NOMO-1 treated with dmso at 0.1 percent for 144 hours (cell line): ENCODE measurements at regions not wholly inside any gene's neighbourhood (a gene's known extent, or its start where the extent isn't known, plus 50 kb on each side); places are given as distances from the start of the nearest gene placed in this dataset.
A peak's percentile ranks its signal among the peaks of the same experiment; 100 is the strongest.

Experiments
- DNase-seq: peaks from one replicate; lab custom pipeline; 2025; ENCODE audit not compliant: unreplicated experiment; lab: John Stamatoyannopoulos, UW

GRCh38 chr2:175475130-175475529, 293.6 kb upstream of the ATP5MC3 start:
- no peak for DNase-seq

GRCh38 chr2:175468431-175469098, 287.1 kb upstream of the ATP5MC3 start:
- DNase-seq: no peak

- DNase-seq: no peak
Measured at GRCh38 chr2:175465101-175465500, 283.6 kb upstream of the ATP5MC3 start.

DNA sequence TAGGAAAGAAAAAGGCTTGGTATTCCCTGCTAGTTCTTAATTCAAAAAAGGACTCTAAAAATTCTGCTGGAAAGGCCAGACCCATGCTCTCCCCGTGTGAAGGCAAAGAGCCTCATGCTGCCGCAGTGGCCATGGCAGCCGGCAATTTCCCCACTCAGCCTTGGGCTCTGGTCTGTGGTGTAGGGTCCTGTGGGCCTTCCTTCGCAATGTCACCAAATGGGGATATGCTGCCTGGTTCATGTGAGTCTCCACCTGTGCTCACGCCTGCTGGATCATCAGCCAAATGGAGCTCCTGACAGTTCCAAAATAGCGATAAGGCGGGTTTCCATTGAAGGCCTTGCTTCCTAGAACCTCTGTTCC, 282.8 kb upstream of the ATP5MC3 start:
- no peak for DNase-seq

GRCh38 chr2:175463589-175464310, 282.2 kb upstream of the ATP5MC3 start:
- peak; percentile 85 for DNase-seq

DNA sequence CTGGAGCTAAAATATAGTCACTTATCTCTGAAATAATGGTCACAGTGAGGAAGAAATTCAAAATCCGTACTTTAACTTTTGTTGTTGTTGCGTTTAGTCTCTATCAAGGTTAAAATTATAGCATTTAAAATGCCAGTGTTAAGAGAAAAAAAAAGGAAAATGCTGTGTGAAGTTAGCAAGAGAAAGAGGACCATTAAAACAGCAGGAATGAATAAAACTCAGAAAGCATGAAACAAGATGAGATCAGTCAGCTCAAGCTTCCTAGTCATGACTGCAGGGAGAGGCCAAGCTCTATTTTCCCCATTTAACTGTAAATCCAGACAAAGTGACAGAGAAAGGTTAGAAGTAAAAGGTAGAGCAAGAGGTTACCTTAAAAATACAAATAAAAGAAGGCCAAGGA, 281.7 kb upstream of the ATP5MC3 start:
- no peak for DNase-seq

DNA sequence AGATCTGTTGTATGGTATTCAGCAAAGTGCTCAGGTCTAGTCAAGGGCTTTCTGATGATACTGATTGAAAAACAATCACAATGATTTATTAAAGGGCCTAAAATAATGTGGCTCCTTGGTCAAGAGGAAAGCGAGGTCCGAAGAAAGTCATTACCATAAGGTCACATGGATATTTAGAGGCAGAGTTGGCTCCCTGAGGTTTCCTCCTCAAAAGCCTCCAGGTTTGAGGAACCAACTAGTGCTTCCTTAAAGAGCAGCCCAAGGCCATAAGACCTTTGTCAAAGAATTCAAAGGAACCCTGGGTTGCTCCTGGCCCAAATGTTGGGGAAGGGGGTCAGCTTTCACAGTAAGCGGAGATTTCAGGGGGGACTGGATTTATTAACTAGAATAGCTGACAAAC, 280.7 kb upstream of the ATP5MC3 start:
- no peak for DNase-seq

GRCh38 chr2:175461839-175462238, 280.3 kb upstream of the ATP5MC3 start:
- no peak for DNase-seq

DNA sequence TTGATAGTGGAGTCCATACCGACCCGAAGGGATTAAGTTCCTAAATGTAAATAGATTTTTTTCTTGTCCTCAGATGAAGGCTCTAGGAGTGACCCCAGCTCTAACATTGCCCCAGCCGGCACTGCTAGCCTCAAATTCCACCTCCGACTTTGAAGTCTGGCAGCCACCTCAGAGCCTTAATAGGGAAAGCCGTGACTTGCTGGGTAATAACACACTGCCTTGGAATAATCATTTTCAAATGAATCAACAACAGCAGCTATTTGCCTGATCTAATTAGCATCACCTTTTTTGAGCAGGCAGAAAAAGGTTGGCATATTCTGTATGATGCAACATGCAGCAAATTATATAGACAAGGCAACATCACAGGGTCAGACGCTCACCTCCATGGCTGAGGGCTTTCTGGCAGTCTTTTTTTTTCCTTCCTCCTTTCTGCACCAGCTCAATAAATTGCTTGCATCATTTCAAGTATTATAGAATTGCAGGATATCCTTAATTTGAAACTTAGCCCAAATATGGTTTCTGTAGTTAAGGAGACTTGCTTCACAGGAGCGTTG, 276.5 kb upstream of the ATP5MC3 start:
- peak; percentile 20 for DNase-seq

- DNase-seq: no peak
Measured at GRCh38 chr2:175454953-175455389, 273.5 kb upstream of the ATP5MC3 start.

- DNase-seq: no peak
Measured at GRCh38 chr2:175450029-175450760, 268.7 kb upstream of the ATP5MC3 start.

- DNase-seq: no peak
Measured at GRCh38 chr2:175449616-175450015, 268.1 kb upstream of the ATP5MC3 start.

DNA sequence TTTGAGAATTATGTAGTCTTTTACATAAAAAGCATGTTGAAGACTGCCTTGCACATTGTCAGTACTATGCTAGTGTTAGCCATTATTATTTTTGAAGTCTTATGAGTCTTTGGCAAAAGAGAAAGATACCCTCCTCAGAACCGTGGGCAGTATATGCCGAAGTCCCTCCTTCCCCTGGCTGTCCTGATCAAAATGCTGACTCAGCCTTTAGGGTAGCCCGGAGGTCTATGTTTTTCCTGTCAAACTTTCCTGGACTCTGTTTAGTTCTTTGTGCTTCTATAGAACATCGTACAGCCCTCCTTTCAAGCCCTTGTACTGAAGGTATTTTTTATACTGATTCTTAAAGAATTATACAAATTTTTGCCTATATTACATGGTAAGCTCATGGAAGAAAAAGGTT, 264.7 kb upstream of the ATP5MC3 start:
- DNase-seq: no peak

DNA sequence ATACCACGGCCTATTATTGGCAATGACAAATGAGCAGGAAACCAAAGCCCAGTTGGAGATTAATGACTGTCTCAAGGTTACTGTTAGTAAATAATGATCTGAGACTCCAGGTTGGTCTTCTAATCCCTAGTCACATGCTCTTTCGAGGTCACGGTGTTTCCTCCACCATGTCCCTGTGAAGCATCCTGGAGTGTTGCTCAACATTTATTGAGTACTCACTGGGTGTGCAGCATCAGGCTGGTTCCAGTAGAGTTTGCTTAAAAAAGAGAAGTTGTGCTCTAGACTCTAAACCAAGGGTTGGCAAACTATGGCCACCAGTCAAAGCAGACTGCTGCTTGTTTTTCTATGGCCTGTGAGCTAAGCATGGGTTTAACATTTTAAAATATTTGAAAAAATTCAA, 263.8 kb upstream of the ATP5MC3 start:
- peak; percentile 83 for DNase-seq

DNA sequence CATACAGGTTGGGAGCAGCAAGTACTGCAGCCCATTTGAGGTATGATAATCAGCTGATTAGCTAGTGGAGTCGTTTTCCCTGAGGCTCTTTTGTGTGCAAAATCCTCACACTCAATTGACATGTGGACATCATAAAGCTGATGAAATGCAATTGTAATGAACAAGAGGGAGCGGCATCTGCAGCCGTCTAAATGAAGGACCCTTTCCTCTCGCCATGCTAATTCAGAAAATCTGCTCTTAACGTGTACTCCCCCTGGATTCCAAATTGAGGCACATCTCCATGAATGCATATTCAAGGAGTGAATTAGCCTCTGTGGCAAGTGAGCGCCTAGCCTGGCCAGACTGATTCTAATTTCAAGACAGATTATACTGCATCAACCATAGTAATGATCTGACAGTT, 260.9 kb upstream of the ATP5MC3 start:
- no peak for DNase-seq

DNA sequence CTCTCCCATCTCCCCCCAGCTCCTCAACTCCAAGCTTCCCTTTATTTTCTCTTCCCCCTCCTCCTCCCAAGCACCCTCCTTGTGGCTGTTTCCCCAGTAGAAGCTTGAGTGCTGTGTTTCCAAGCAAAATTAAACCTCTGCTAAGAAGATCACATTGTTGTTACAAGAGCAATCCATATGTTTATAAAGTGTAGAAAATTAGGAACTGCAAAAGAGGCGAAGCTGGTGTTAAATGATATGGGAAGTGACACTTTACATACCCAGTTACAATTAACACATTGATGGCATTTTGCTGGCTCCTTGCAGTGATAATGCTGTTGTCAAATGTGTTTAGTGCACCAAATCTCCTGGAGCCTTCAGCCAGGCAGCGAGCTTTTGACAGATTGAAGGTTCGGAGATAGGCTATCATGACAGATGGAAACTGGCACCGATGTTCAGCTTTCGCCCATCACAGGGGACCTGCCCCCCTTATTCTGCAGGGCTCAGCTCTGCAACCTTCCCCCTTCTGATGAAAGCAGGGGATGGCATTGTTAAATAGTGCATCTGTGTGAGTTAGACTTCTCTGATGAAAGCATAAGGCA, 259.8 kb upstream of the ATP5MC3 start:
- DNase-seq: no peak

GRCh38 chr2:175439416-175439815, 257.9 kb upstream of the ATP5MC3 start:
- DNase-seq: no peak

DNA sequence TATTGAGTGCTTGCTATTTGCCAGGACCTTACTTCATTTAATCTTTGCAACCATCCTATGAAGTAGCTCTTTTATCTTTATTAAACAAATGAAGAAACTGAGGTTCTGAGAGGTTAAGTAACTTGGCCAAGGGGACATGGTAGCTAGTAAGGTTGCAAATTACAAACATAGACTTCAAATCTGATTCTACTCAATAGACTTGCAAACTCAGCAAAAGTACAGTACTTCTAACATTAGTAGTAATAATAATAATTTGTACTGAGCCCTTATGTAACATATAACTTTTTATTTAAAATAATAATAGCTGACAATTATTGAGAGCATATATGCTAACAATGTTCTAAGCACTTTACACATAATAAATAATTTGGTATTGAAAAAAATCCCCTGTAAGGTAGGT, 255.7 kb upstream of the ATP5MC3 start:
- no peak for DNase-seq

DNA sequence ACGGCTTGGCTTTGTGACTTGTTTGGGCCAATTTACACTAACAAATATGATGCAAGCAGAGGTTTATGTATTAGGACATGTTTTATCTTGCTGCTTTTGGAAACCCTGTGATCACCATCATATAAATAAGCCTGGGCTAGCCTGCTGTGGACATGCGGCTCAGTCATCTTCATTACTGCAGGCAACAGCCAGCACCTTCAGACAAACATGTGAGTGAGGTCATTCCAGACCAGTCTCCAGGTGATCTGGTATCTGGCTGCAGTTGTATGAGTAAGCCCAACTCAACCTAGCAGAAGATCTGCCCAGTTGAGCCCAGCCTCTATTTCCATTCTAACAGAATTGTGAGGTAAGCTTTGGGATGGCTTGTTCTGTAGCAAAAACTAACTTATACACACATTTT, 254.6 kb upstream of the ATP5MC3 start:
- DNase-seq: no peak

- DNase-seq: no peak
Measured at GRCh38 chr2:175435012-175435411, 253.5 kb upstream of the ATP5MC3 start.

GRCh38 chr2:175432793-175433192, 251.3 kb upstream of the ATP5MC3 start:
- DNase-seq: no peak
